ENCODE measurements at regions not wholly inside any gene's neighbourhood (a gene's known extent, or its start where the extent isn't known, plus 50 kb on each side); places are given as distances from the start of the nearest gene placed in this dataset.
"Not testable (repeated sequence)": the region's sequence is repeated elsewhere in the genome, so short reads cannot be mapped to it uniquely, and the experiment has no call there.

DNA sequence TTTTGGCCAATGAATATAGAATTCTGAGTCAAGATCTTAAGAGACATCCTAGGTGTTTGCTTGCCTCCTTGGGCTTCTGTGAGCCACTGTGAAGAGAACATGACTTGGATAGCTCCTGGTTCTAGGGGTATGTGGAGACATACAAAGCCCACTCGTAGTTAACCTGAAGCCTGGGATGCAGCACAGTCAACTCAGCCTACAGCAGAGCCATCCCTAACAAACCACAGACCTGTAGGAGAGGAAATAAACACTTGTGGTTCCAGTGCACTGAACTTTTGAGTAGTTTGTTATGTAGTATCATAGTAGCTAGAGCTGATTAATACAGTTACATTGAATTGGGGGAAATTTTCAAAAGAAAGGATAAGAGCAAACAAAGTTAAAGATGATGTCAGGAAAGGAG, 474.4 kb upstream of the HSF2 start:
- DNase-seq (ENCODE audit: low read depth in 3 of 3): no peak

DNA sequence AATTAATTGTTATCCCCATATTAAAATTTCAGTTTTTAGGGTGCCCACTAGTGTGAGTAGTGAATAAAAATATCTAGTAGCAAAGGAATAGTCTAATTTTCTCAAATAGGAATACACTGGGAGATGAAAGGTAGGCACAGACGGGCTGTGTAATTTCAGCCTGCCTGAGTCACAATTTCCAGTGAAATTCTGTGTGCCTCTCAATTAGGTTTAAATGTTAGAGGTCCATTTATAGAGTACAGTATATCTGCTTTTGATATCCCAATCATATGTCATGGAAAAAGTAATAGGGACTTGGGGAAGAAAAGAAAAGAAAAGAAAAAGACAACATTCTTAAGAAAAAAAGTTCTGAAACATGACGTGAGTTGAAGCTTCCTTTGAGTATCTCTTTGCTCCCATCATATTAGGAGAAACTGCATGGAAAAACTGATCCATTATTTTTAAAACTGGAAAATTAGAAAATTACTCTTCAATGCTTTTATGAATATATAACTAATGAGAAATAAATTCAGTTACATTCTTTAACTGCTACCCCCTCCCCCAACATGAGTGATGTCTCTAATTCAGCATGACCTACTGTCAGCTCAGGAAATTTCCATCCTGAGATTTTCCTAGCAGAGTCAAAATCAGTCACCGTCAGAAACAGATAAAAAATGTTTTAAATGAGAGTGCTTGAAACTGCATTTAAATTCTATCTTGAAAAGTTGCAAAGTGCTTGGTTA, 473.8 kb upstream of the HSF2 start:
- no peak for DNase-seq (ENCODE audit: low read depth in 3 of 3)

DNA sequence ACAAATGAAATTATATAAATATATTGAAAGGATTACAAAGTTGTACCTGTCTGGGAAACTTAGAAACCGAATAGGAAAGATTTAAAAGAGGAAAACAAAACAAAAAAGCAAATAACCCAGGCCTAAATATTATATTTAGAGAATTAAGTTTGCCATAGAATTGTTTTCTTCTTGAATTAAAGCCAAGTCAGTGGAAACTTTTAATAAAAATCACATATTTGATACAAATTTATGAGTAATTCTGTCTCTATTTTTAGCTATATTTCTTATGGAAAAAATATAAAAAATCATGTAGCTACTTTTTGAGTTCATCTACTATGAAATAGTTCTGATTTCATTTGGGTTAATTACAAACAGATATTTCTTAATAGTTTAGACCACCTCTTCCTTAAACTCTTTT, 470.2 kb upstream of the HSF2 start:
- DNase-seq (ENCODE audit: low read depth in 3 of 3): no peak

DNA sequence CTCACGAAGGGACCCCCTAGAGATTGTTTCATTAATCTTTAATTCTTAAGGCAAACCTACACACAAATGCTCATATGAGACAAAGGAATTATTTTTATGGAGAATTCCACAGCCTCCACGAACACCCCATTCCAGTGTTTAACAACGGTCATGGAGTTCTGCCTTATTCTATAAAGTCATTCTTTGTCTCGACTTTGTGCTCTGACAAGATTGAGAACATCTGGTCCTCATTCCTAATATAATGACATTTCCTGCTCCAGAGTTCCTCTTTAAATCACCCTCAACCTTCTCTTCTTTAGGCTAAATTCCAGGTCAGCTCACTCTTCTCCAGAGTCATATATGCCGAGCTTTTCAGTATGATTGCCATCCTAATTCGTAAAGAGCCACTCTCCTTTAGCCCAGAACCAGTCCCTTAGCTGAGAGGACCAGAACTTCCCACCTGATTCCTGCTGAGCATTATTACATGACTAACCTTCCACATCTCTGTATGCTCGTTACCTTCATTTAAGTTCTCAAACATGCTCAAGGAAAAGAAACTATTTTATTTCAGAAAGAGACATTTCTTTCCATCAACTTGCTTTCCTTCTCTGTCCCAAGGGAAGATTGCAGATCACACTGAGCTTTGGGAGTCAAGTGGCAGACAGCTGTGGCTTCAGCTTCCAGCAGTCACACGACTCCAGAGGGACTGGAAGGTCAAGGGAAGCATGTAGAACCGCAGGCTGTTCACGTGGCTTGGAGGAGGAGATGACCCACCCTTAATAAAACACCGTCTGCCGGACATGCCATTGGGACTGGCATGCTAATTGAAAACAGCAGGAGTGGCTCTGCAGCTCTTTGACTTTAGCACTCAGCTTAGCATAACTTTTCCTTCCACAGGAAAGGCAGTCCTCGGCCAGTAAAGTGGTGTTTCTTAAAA, 467.1 kb upstream of the HSF2 start:
- DNase-seq (ENCODE audit: low read depth in 3 of 3): no peak

DNA sequence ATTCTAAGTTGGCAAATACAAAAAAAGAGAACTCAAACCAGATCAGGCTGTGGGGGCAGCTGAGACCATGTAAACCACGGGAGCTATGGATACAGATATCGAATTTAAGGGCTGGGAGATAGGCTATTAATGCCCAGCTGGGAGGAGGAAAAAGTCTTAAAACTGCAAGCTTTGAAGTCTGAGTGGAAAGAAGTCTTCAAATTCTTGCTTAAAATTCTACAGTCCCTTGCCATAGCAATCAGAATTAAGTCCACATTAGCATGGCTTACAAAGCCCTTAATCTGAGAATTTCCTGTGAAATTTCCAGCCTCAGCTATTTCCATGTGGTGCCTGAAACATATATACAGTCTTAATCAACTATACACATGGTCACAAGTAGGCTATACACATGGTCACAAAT, 465.0 kb upstream of the HSF2 start:
- DNase-seq (ENCODE audit: low read depth in 3 of 3): no peak

DNA sequence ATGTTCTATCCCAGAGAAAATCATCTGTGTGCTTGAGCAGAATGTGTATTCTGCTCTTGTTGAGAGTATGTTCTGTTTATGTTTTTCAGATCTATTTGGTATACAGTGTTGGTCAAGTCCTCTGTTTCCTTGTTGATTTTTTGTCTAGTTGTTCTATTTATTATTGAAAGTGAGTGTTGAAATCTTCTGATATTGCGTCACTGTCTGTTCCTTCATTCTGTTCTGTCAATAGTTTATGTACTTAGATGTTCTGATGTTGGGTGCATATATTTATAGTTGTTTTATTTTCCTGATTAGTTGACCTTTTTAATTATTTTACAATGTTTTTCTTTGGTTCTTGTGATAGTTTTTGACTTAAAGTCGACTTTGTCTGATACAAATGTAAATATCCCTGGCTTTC, 458.7 kb upstream of the HSF2 start:
- no peak for DNase-seq (ENCODE audit: low read depth in 3 of 3)

DNA sequence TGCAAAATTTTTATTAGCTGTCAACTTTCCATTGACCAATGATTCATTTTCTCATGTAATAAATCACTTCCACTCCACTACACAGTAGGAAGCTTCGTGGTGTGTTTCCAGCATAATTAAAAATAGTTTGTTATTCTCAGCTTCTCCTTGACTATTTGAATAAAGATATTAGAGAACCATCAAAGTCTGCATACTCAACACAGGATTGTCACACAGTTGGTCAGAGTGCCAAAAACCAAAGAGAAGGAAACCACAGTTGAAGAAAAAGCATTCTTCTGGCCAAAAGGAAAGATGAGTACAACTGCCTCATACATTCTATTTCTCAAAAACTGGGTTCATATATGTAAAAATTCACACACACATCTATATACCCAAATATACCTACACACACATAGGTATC, 455.1 kb upstream of the HSF2 start:
- no peak for DNase-seq (ENCODE audit: low read depth in 3 of 3)

DNA sequence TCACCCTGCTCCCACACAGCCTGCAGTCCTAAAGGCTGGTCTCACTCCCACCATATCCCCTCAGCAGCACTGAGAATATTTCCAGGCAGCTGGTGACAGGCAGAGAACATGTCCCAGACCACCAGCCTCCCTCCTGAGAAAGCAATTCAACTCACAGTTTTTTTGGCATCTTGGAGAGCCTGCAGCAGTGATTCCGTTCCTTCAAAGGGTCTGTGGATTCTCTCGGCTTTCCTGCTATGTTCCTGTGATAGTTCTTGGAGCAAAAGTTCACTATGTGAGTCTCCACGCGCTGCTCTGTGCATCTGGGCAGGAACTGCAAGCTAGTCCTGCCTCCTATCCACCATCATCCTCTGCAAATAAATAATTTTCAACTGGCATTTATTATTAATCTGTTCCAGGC, 448.3 kb upstream of the HSF2 start:
- DNase-seq (ENCODE audit: low read depth in 3 of 3): no peak

DNA sequence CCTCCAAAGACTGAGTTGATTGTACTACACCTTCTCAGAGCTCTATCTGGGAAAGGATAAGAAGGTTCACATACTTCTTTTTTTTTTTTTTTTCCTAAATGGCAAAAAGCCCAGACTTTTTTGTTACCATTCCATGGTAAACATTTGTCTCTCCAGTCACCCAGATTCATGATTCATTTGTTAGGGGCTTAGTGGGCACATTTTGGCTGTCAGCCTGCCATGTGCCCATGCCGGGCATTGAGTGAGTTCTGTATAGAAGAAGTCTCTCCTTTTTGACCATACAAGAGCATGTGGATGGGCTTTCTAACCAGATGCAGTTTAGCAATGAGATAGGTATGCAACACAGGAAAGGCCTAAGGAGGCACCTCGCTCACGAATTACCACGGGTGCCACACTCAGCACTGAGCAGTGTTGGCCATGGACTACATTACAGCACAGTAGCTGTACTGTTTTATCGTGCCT, 447.5 kb upstream of the HSF2 start:
- no peak for DNase-seq (ENCODE audit: low read depth in 3 of 3)

DNA sequence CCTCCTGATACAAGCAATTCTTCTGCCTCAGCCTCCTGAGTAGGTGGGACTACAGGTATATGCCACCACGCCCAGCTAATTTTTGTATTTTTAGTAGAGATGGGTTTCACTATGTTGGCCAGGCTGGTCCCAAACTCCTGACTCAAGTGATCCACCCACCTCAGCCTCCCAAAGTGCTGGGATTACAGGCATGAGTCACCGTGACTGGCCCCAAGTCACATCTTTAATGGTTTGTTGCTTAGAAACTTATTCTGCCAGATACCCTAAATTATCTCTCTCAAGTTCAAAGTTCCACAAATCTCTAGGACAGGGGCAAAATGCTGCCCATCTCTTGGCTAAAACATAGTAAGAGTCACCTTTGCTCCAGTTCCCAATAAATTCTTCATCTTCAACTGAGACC, 444.1 kb upstream of the HSF2 start:
- DNase-seq (ENCODE audit: low read depth in 3 of 3): not testable (repeated sequence)

DNA sequence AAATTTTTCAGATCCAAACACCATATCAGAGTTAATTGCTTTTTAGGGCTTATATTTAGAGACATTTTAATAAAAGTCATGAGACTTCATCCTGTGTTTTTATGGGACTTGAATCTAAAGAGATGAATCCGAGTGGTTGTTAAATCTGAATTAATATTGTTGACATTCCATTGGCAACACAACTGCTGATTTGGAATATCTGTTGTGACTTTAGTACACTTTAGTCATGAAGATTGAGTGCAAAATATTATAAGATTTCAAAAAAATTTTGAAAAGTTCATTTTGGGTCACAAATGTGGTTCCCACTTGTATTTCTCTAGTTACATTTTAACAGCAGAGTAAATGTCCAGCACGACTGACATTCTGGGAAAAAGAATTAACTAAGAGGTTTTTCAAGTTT, 442.7 kb upstream of the HSF2 start:
- no peak for DNase-seq (ENCODE audit: low read depth in 3 of 3)

DNA sequence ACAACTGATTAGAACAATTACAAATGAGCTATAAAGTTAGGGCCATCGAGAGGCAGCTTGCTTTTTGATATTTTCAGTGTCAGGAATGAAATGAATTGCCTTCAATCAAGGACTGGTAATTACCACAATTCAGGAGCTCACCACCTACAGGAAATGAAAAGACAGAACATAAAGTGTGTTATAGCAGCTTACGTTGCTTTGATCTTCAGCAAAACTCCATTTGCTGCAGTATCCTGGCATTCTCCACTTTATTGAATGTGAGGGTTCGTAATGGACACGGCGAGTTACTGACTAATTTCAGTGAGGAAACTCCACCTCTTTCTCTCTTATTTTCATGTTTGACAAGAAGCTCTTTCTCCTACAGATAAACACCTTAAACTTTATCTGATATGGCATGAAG, 440.0 kb upstream of the HSF2 start:
- no peak for DNase-seq (ENCODE audit: low read depth in 3 of 3)

DNA sequence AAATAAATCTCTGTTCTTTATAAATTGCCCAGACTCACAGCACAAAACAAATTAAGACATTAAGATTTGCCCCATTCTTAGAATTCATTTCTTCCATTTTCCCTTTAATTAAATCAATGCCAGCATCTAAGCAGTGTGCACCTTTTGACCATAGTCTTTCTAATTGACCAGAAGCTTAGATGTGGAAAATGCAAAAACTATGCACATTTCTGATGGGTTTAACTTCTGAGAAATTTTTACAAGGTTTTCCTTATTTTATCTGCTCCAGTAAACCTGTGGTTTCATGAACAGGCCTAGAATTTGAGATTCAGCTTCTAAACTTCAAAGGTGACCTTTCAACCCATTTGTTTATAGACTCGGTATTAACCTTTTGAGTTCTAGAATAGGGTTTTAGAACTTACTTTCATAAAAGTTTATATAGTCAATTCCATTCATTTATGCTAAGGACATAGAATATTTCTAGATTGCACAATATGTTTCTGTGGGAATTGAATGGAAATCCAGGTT, 437.8 kb upstream of the HSF2 start:
- DNase-seq (ENCODE audit: low read depth in 3 of 3): no peak

DNA sequence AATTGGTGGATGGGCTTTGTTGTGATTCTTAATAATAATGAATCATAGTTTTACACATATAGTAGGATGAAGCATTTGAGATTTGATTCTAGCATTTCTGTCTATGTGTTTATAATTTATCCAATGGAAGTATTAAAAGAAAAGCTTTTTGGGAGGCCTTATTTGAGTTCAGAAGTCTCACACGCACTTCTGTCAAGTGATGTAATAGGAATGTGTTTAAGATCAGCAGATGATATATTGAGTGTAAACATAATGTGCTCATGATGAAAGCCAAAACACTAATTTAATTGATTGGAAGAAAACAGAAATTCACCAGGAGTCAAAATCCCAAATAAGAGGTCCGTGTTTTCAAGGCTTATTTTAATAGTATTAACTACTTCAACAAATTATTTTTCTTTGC, 435.6 kb upstream of the HSF2 start:
- no peak for DNase-seq (ENCODE audit: low read depth in 3 of 3)

DNA sequence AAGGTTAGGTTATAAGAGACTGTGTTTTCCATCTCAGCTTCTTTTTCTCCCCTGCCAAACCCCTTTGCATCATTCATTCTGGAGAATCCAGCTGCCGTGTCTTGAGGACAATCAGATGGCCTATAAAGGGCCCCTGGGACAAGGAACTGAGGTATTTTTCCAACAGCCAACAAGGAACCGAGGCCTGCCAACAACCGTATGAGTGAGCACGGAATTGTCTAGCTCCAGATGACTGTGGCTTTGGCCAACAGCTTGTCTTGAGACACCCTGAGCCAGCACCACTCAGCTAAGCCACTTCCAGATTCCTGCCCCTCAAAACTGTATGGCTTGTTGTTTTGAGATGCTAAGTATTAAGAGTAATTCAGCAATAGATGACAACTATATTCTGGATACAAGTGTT, 433.7 kb upstream of the HSF2 start:
- no peak for DNase-seq (ENCODE audit: low read depth in 3 of 3)

DNA sequence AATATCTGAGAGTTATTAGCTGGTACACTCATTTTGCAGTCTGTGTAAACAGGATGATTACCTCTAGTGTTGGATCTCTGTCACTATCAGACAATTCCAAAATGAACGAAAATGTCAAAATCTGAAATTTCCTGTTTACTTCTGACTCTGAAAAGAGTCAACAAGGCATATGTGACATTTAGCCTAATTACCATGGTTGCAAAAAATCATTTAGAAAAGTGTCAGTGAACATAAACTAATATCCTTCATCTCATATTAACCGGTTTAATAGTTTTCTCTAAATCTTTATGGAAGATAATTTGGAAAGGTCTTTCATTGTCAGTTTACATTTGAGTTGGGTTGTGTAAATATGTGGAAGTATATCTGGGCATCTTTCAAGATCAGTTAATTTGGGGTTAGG, 431.8 kb upstream of the HSF2 start:
- no peak for DNase-seq (ENCODE audit: low read depth in 3 of 3)

DNA sequence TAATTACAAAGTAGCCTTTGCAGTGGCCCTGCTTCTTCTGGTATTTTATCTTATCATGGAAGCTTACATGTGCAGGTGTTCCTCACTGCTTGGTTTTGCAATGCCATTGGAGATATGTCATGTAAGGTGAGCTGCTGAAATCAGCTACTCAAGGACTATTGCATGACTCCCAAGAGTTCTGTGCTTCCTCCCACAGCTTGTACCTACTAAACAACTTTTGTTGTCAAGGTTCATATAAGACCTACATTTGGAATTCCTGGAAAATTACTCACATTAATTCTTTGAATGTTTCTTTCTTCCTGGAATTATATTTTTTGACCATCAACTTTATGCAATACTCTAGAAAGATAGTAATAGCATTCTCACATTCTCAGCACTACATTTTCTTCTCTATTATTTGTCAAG, 427.5 kb upstream of the HSF2 start:
- no peak for DNase-seq (ENCODE audit: low read depth in 3 of 3)

DNA sequence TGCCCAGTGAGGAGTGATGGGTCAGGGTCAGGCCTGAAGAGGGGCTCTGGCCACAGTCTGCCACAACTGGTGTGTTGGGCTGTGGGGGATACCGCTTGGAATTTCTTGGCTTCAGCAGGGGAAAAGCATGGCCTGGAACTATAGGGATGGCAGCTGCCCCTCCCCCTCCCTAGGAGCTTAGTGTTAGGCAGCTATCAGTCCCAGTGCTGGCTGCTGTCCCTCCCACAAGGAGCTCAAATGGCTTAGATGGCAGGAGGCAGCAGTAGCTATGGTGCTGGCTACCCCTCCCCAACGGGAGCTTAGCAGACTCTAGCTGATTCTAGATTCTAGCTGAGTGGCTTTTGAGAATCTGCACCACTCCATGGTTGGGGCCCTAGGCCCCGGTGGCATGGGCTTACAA, 414.5 kb upstream of the HSF2 start:
- DNase-seq (ENCODE audit: low read depth in 3 of 3): no peak

DNA sequence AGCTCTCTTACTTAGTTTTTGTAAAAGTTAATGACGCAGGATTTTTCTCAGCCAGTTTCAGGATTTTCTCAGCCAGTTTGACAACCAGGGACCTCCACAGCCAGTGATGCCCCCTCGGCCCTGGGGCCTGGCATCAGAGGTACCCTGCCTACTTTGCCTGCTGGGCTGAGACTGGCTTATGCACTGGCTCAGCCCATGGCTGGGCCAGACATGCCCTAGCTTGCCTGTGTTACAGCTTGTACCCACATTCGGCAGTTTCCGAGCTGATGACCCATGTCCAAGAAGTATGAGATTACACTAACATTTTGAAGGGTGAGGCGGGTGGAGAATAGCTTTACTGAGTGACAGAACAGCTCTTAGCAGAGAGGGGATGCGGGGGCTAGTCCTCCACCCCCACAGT, 406.1 kb upstream of the HSF2 start:
- no peak for DNase-seq (ENCODE audit: low read depth in 3 of 3)

DNA sequence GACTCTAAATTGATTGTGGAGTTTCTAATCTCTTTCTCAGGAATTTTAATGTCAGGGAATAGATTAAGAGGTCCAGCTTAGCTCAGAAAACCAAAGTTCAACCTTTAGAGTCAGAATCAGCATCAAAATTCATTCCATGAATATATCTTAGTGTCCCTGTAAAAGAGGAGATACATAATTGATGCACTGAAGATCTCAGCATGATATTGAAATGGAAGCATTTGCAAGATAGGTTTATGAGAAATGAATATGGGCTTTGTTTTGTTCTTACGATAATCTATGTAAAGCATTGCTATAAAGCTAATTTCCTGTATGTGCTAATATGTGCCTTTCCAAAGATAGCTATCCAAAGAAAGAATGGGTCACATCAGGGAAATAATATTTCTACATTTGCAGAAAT, 404.5 kb upstream of the HSF2 start:
- no peak for DNase-seq (ENCODE audit: low read depth in 3 of 3)

DNA sequence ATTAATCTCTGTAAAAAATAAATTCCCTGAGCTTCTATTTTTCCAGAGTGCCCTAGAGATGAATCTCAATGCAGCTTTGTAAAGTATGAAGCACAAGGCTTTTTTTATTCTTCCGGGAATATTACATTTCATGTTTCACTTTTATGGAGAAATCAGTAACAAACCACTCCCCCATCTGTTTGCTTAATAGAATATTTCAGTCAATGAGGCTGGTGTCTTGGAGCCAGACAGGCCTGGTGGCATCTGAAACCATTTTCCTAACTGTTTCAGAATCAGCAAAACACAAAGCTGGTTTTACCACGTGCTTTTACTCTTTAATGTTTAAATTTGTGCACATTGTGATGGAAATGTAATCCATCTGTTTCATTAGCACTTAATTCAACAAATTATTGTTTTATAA, 400.8 kb upstream of the HSF2 start:
- no peak for DNase-seq (ENCODE audit: low read depth in 3 of 3)

DNA sequence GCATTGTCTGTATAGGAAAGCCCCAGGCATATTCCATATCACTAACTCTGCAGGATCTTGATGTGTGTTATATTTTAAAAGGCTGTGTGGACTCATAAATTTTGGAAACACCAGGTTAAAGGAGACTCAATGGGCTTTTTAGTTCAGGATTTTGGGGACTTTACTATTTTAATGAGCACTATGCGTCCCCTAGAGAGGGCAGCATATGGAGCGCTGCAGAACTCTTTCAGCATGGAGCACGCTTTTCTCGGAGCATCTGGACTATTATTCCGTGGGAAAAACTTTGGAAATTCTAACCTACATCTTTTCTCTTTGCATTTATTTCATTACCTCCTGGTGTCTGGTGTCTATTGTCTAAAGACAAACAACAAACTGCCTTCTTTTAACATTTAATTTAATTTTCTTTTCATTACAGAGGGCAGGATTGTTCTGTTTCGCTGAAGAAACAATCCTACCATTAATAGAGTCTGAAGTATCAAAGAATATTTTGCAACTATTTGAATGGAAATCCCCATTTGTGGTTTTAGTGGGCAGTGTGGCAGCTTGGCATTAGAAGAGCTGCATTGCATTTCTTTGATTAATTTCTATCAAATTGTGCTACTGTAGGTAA, 399.9 kb upstream of the HSF2 start:
- DNase-seq (ENCODE audit: low read depth in 3 of 3): no peak

DNA sequence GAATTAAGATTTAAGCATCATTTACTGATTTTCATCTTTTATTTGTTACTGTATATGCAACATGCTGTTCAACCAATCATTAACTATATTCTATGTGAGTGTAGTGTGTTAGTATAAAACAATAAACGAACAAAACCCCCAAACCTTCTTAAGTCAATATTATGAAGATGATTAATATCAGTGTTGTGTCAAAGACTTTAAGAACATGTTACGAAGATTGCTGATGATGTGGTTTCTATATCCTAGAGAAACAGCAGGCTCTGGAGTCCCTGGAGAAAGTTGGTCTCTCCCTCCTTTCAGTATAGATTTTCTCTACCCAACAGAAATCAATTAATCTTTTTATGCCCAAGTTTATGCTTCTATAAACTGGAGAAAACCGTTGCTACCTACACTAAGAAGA, 393.8 kb upstream of the HSF2 start:
- no peak for DNase-seq (ENCODE audit: low read depth in 3 of 3)

Data from stimulated activated CD4-positive, alpha-beta T cell treated with anti-CD3 and anti-CD28 coated beads, TNF-alpha, amount 100 ng/mL, for 48 hours (primary cell).